Suppressor macrophage treated with lipopolysaccharide for 4 hours (primary cell): ENCODE measurements at regions not wholly inside any gene's neighbourhood (a gene's known extent, or its start where the extent isn't known, plus 50 kb on each side); places are given as distances from the start of the nearest gene placed in this dataset.
"Not testable (repeated sequence)": the region's sequence is repeated elsewhere in the genome, so short reads cannot be mapped to it uniquely, and the experiment has no call there.

Experiments used
- DNase-seq: peaks from one replicate; pipeline ENCODE4 v3.0.0-alpha.2; 2020

GRCh38 chr2:234861841-234862735, 89.7 kb upstream of the SH3BP4 start:
- no peak for DNase-seq

GRCh38 chr2:234859330-234859872, 92.4 kb upstream of the SH3BP4 start:
- DNase-seq = not testable (repeated sequence)

GRCh38 chr2:234858790-234859329, 93.0 kb upstream of the SH3BP4 start:
- no peak for DNase-seq

- no peak for DNase-seq
Observed at GRCh38 chr2:234858145-234858544, 93.7 kb upstream of the SH3BP4 start.

GRCh38 chr2:234853729-234854128, 98.1 kb upstream of the SH3BP4 start:
- DNase-seq = no peak

- DNase-seq = no peak
Observed at GRCh38 chr2:234852941-234853340, 98.9 kb upstream of the SH3BP4 start.

GRCh38 chr2:234852035-234852434, 99.8 kb upstream of the SH3BP4 start:
- DNase-seq = no peak

GRCh38 chr2:234851451-234851850, 100.4 kb upstream of the SH3BP4 start:
- DNase-seq = no peak

GRCh38 chr2:234850818-234851217, 101.0 kb upstream of the SH3BP4 start:
- DNase-seq = no peak

- no peak for DNase-seq
Observed at GRCh38 chr2:234849678-234850077, 102.1 kb upstream of the SH3BP4 start.

GRCh38 chr2:234848578-234848977, 103.2 kb upstream of the SH3BP4 start:
- DNase-seq = no peak

- DNase-seq = no peak
Observed at GRCh38 chr2:234847639-234848038, 104.2 kb upstream of the SH3BP4 start.

- DNase-seq = no peak
Observed at GRCh38 chr2:234847364-234847635, 104.5 kb upstream of the SH3BP4 start.

- DNase-seq = no peak
Observed at GRCh38 chr2:234846599-234847363, 105.0 kb upstream of the SH3BP4 start.

- DNase-seq = no peak
Observed at GRCh38 chr2:234845602-234846590, 105.9 kb upstream of the SH3BP4 start.

GRCh38 chr2:234843411-234843810, 108.4 kb upstream of the SH3BP4 start:
- DNase-seq = no peak

- DNase-seq = no peak
Observed at GRCh38 chr2:234842753-234843152, 109.1 kb upstream of the SH3BP4 start.

GRCh38 chr2:234841321-234842015, 110.3 kb upstream of the SH3BP4 start:
- no peak for DNase-seq

- DNase-seq = no peak
Observed at GRCh38 chr2:234840336-234840735, 111.5 kb upstream of the SH3BP4 start.

GRCh38 chr2:234839285-234839684, 112.5 kb upstream of the SH3BP4 start:
- no peak for DNase-seq

- no peak for DNase-seq
Observed at GRCh38 chr2:234836271-234836670, 115.5 kb upstream of the SH3BP4 start.

- DNase-seq = no peak
Observed at GRCh38 chr2:234835738-234836137, 116.1 kb upstream of the SH3BP4 start.
